Keratinocyte (primary cell): ENCODE measurements at regions not wholly inside any gene's neighbourhood (a gene's known extent, or its start where the extent isn't known, plus 50 kb on each side); places are given as distances from the start of the nearest gene placed in this dataset.

Experiments used
- EZH2 ChIP-seq: IDR thresholded peaks from one replicate; pipeline ENCODE4 v1.6.1; 2012; ENCODE audit warnings: inconsistent platforms, mild to moderate bottlenecking, low read length, moderate library complexity
- TF ChIP-seq, protein P1 (sequence below), 3 experiments: IDR thresholded peaks in 1 of 3; conservative IDR thresholded peaks in 1 of 3; optimal IDR thresholded peaks in 1 of 3; 2 replicates in 2 of 3; 3 replicates in 1 of 3; pipeline versions ENCODE3 to v1.5.1; 2011; ENCODE audit warnings: low read length in 3 of 3, mild to moderate bottlenecking in 3 of 3, moderate library complexity in 2 of 3, control low read depth in 1 of 3, inconsistent platforms in 1 of 3; ENCODE audit not compliant: insufficient read depth in 2 of 3; ENCODE audit errors: extremely low read depth in 1 of 3

DNA sequence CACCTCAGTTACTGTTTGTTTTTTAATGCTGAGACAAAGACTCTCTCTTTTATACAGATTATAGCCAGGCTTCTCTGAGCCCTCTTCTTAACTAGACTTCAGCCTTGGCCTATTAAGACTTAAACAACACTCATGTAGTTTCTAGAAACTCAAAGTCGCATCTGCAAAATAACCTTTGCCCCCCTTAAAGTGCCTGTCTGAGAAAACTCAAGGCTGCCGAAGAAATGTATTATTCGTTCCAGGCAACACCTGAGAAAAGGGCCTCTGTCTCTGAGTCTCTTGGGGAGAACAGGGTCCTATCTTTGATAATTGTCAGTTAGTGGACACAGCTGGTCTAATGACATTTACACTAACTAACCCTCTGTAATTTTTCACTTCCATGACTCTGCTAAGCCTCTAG lies 60.8 kb upstream of the HPGD start:
- TF ChIP-seq, protein P1, sequence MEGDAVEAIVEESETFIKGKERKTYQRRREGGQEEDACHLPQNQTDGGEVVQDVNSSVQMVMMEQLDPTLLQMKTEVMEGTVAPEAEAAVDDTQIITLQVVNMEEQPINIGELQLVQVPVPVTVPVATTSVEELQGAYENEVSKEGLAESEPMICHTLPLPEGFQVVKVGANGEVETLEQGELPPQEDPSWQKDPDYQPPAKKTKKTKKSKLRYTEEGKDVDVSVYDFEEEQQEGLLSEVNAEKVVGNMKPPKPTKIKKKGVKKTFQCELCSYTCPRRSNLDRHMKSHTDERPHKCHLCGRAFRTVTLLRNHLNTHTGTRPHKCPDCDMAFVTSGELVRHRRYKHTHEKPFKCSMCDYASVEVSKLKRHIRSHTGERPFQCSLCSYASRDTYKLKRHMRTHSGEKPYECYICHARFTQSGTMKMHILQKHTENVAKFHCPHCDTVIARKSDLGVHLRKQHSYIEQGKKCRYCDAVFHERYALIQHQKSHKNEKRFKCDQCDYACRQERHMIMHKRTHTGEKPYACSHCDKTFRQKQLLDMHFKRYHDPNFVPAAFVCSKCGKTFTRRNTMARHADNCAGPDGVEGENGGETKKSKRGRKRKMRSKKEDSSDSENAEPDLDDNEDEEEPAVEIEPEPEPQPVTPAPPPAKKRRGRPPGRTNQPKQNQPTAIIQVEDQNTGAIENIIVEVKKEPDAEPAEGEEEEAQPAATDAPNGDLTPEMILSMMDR (optimal IDR thresholded peaks at IDR 0.05 in 1 of 3, IDR thresholded peaks at IDR 0.05 in 1 of 3, conservative IDR thresholded peaks at IDR 0.05 in 1 of 3; ENCODE audit: extremely low read depth in 1 of 3, insufficient read depth in 2 of 3, low read length in 3 of 3): no peak
- no peak for TF ChIP-seq EZH2
